ENCODE measurements at regions not wholly inside any gene's neighbourhood (a gene's known extent, or its start where the extent isn't known, plus 50 kb on each side); places are given as distances from the start of the nearest gene placed in this dataset.

GRCh38 chr15:38707802-38708671 is 143.4 kb upstream of the RASGRP1 start:
- Mint-ChIP-seq H3K27ac (no peak overlapping the region), H3K4me3 (no peak overlapping the region), H3K27me3 (no peaks in the 10 kb centered on the region), H3K36me3 (ENCODE audit: low read depth) (no peaks in the 10 kb centered on the region), H3K4me1 (ENCODE audit: low read depth) (peaks cover 14% of the 10 kb centered on the region), H3K9me3 (no peaks in the 10 kb centered on the region)
- DNase-seq: no peak

DNA sequence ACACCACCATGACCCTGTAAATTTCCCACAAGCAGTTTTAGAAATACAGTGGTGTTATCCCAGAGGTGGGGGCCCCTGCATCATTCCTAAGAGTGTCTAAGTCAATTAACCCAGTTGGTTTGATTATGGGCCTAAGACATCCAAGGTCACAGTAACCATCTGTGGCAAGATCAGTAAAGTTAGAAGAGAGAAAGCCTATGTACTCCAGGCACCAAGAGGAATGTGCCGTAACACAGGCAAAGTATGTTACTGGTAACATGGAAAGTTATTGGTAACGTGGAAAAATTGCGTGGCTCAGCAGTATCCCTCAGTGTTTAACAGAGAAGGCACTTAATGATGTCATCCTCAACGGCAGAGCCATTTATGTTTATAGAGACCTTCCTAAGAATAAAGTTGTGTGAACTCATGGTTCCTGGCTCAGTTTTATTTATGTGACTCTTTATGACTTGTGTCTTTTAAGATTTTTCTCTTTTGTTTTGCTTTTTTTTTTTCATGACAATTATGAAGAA is 144.1 kb upstream of the RASGRP1 start:
- Mint-ChIP-seq H3K4me1 (ENCODE audit: low read depth) (peaks cover 14% of the 10 kb centered on the region), H3K27ac (no peak overlapping the region), H3K4me3 (no peak overlapping the region), H3K36me3 (ENCODE audit: low read depth) (no peaks in the 10 kb centered on the region), H3K9me3 (no peaks in the 10 kb centered on the region), H3K27me3 (no peaks in the 10 kb centered on the region)
- no peak for DNase-seq

- H3K27me3 Mint-ChIP-seq: no peaks in the 10 kb centered on the region
- H3K4me1 Mint-ChIP-seq (ENCODE audit: low read depth): peaks cover 13% of the 10 kb centered on the region
- no peak overlapping the region for H3K4me3 Mint-ChIP-seq
- no peaks in the 10 kb centered on the region for H3K9me3 Mint-ChIP-seq
- DNase-seq: no peak
- no peaks in the 10 kb centered on the region for H3K36me3 Mint-ChIP-seq (ENCODE audit: low read depth)
- H3K27ac Mint-ChIP-seq: no peak overlapping the region
Measured at GRCh38 chr15:38709196-38709595, 144.6 kb upstream of the RASGRP1 start.

DNA sequence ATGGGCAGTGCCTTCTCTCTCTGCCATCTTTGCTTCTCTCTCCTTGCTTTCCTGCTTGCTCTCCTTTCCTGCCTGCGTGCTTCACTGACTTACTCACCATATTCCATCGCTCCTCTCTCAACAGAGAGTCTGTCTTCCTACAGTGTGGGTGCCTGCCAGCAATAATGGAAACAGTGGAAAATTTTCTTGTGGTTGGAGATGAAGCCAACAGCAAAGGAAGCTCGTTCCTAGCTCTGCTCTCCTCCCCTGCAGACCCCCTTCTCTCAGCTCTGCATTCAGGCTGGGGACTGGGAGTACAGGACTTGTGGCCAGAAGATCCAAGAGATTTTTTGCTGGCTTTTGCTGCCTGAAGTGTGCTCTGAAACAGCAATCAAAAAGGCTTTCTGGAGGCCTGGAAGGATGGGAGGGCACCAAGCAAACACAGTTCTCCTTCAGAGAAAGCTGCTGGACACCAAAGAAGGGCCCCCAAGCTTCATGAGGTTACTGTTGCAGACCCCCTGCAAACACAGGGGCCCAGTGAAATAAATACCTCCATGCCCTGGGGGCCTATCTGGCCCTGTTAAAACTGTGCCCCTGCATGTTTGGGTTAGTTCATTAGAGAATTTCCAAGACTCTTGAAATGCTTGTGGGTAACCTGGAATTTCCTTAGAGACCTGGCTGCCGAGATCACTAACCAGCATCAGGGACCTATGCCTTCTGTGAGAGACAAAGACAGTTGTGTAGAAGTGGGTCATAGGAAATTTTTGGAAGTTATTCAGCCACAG is 149.9 kb upstream of the RASGRP1 start:
- no peak for DNase-seq
- no peak overlapping the region for H3K27ac Mint-ChIP-seq
- H3K4me3 Mint-ChIP-seq: no peak overlapping the region

DNA sequence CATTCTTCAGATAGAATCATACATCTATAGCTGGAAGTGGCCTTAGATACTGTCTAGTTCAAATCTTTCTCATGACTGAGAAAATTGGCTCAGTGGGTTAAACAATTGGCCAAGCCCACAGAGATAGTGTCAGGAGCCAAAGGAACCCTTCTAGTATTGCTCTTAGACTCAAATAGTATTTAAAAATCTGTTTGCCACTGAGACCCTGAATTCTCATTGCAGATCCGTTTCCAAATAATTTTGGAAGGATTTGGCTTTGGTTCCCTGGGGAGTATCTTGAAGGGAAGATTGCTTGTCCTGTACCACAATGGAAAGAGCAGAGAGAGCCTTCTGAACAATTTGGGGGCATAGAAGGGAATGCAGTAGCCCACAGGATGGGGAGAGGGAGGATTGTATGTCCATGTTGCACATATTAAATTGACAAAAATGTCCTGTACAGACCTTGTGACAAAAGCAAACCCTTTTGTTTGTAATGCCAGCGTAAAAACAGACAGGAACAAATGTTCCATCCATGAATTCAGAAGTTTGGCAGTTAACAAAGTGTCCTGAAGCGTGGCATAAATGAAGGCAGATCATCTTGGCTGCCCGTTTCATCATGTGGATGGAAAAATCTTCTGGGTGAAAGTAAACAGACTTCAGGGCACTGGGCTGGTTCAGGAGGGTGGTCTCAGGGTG is 156.4 kb upstream of the RASGRP1 start:
- H3K27me3 Mint-ChIP-seq: no peaks in the 10 kb centered on the region
- DNase-seq: no peak
- no peak overlapping the region for H3K4me3 Mint-ChIP-seq
- H3K27ac Mint-ChIP-seq: no peak overlapping the region
- H3K4me1 Mint-ChIP-seq (ENCODE audit: low read depth): no peaks in the 10 kb centered on the region
- H3K9me3 Mint-ChIP-seq: no peaks in the 10 kb centered on the region
- no peaks in the 10 kb centered on the region for H3K36me3 Mint-ChIP-seq (ENCODE audit: low read depth)

More for the DNA sequence above, 149.9 kb upstream of the RASGRP1 start:
- H3K4me1 Mint-ChIP-seq (ENCODE audit: low read depth): no peaks in the 10 kb centered on the region
- no peaks in the 10 kb centered on the region for H3K27me3 Mint-ChIP-seq
- H3K36me3 Mint-ChIP-seq (ENCODE audit: low read depth): no peaks in the 10 kb centered on the region
- no peaks in the 10 kb centered on the region for H3K9me3 Mint-ChIP-seq

DNA sequence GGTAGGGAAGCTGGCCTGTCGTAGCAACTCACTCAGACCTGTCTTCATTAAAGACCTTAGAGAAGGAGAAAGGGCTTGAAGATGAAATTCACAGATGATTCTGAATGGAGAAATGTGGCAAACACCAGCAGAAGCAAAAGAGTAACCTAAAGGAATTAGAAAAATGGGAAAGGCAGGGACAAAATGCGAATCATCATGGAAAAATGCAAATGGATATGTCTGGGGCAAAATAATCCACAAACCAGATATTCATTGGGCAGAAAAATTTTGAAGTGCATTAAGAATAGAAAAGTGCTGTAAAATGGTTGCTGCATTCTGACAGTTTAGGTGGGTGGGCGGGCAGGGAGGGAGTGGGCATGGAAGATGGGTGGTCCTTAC is 156.9 kb upstream of the RASGRP1 start:
- H3K36me3 Mint-ChIP-seq (ENCODE audit: low read depth): no peaks in the 10 kb centered on the region
- H3K9me3 Mint-ChIP-seq: no peaks in the 10 kb centered on the region
- no peaks in the 10 kb centered on the region for H3K4me1 Mint-ChIP-seq (ENCODE audit: low read depth)
- no peak for DNase-seq
- no peak overlapping the region for H3K27ac Mint-ChIP-seq
- H3K4me3 Mint-ChIP-seq: no peak overlapping the region
- no peaks in the 10 kb centered on the region for H3K27me3 Mint-ChIP-seq

- no peak overlapping the region for H3K27ac Mint-ChIP-seq
- no peaks in the 10 kb centered on the region for H3K27me3 Mint-ChIP-seq
- no peaks in the 10 kb centered on the region for H3K36me3 Mint-ChIP-seq (ENCODE audit: low read depth)
- H3K9me3 Mint-ChIP-seq: no peaks in the 10 kb centered on the region
- H3K4me3 Mint-ChIP-seq: no peak overlapping the region
- H3K4me1 Mint-ChIP-seq (ENCODE audit: low read depth): no peaks in the 10 kb centered on the region
- no peak for DNase-seq
Measured at GRCh38 chr15:38722236-38722635, 157.6 kb upstream of the RASGRP1 start.

DNA sequence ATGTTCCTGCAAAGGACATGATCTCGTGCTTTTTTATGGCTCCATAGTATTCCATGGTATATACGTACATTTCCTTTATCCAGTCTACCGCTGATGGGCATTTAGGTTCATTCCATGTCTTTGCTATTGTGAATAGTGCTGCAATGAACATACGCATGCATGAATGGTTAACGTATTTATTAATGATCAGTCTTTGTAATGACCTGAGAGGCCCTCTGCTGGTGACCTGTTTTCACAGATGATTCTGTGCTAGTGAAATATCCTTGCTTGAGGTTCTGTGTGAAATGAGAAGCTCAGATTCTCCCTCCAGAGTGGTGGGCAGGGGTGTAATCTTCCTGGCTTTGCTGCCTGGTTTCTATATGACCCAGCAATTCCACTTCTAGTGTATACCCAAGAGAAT is 160.2 kb upstream of the RASGRP1 start:
- DNase-seq: no peak
- Mint-ChIP-seq H3K4me1 (ENCODE audit: low read depth) (no peaks in the 10 kb centered on the region), H3K27me3 (no peaks in the 10 kb centered on the region), H3K9me3 (no peaks in the 10 kb centered on the region), H3K4me3 (no peak overlapping the region), H3K27ac (no peak overlapping the region), H3K36me3 (ENCODE audit: low read depth) (no peaks in the 10 kb centered on the region)

DNA sequence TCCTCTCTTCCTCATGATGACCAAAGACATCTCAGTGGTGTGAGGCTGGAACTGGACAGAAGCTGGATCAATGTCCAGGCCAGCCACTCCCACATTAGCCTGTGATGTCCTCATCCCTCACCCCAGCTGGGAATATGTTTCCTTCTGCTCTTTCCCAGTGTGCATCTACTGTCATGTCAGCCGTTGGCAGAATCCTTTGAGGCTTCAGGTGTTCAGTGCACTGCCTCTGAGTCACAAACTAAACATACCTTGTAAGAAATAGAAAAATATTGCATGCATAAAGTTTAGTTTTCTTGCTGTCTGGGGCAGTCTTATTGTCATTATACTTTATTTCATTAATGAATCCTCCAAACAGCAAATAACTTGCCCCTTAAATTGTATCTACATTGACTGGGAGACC is 161.6 kb upstream of the RASGRP1 start:
- Mint-ChIP-seq H3K36me3 (ENCODE audit: low read depth) (no peaks in the 10 kb centered on the region), H3K27ac (no peak overlapping the region)

DNA sequence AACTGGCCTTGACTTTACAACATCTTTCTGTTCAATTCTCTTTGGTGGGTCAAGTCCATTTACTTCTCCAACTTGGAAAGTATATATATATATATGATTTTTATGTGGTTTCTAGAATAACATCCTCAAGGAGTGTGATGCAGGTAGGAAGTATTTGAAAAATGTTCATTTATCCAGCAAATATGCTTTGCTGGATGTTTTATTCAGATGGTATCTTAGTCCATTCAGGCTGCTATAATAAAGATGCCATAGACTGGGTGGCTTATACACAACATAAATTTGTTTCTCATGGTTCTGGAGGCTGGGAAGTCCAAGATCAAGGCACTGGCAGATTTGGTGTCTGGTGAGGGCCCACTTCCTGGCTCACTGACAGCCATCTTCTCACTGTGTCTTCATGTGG is 168.7 kb upstream of the RASGRP1 start:
- Mint-ChIP-seq H3K9me3 (peaks cover 7% of the 10 kb centered on the region), H3K27me3 (peaks cover 14% of the 10 kb centered on the region), H3K36me3 (ENCODE audit: low read depth) (no peaks in the 10 kb centered on the region), H3K4me1 (ENCODE audit: low read depth) (no peaks in the 10 kb centered on the region), H3K4me3 (no peak overlapping the region), H3K27ac (no peak overlapping the region)
- DNase-seq: no peak

More for the DNA sequence above, 161.6 kb upstream of the RASGRP1 start:
- H3K9me3 Mint-ChIP-seq: no peaks in the 10 kb centered on the region
- H3K27me3 Mint-ChIP-seq: peaks cover 4% of the 10 kb centered on the region
- DNase-seq: no peak
- no peak overlapping the region for H3K4me3 Mint-ChIP-seq
- H3K4me1 Mint-ChIP-seq (ENCODE audit: low read depth): no peaks in the 10 kb centered on the region

DNA sequence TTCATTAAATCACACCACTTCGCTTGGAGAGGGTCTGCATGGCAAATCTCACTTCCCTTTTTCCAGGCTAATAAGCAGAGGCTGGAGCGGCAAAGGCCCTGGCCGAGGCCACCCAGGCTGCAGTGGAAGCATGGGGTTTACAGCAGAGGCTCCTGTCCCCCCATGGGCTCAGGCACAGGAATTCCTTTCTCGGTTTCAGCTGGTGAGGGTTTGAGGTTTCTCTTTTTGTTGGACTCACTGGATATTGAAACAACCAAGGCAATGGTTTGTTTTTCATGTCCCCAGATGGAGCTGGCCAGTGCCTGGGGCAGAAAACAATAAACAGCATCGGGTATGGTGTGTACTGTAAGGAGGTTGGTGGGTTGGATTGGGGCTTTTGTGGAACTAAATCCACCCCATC is 175.6 kb upstream of the RASGRP1 start:
- H3K27me3 Mint-ChIP-seq: peaks cover 14% of the 10 kb centered on the region
- no peak overlapping the region for H3K27ac Mint-ChIP-seq
- H3K9me3 Mint-ChIP-seq: no peaks in the 10 kb centered on the region
- no peak for DNase-seq
- no peaks in the 10 kb centered on the region for H3K4me1 Mint-ChIP-seq (ENCODE audit: low read depth)
- no peak overlapping the region for H3K4me3 Mint-ChIP-seq
- H3K36me3 Mint-ChIP-seq (ENCODE audit: low read depth): no peaks in the 10 kb centered on the region

- no peaks in the 10 kb centered on the region for H3K36me3 Mint-ChIP-seq (ENCODE audit: low read depth)
- peaks cover 5% of the 10 kb centered on the region for H3K27me3 Mint-ChIP-seq
- no peak for DNase-seq
- no peak overlapping the region for H3K27ac Mint-ChIP-seq
- H3K4me1 Mint-ChIP-seq (ENCODE audit: low read depth): no peaks in the 10 kb centered on the region
- no peak overlapping the region for H3K4me3 Mint-ChIP-seq
- H3K9me3 Mint-ChIP-seq: no peaks in the 10 kb centered on the region
Measured at GRCh38 chr15:38743147-38743546, 178.5 kb upstream of the RASGRP1 start.

GRCh38 chr15:38745126-38745525 is 180.5 kb upstream of the RASGRP1 start:
- Mint-ChIP-seq H3K9me3 (no peaks in the 10 kb centered on the region), H3K4me1 (ENCODE audit: low read depth) (no peaks in the 10 kb centered on the region), H3K27me3 (no peaks in the 10 kb centered on the region), H3K27ac (no peak overlapping the region), H3K4me3 (no peak overlapping the region), H3K36me3 (ENCODE audit: low read depth) (no peaks in the 10 kb centered on the region)
- no peak for DNase-seq

DNA sequence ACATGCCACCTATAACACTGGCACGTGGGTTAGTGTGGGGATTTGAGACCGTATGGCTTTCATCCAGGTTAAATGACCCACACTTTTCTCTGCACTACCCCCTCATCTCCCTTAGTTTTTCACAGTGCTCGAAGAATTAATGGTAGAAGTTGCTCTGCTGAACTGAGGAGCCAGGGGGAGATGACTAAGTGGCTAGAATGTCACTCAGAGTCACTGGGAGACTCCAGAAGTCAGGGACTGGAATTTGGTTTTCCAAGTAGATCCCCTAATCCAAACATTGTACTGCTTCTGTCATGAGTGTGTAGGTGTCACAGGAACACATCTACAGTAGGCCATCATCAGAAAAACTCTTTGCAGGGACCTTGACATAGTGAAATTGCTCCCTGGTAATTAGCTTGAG is 181.0 kb upstream of the RASGRP1 start:
- Mint-ChIP-seq H3K27ac (no peak overlapping the region), H3K36me3 (ENCODE audit: low read depth) (no peaks in the 10 kb centered on the region), H3K9me3 (no peaks in the 10 kb centered on the region), H3K4me1 (ENCODE audit: low read depth) (no peaks in the 10 kb centered on the region), H3K4me3 (no peak overlapping the region), H3K27me3 (no peaks in the 10 kb centered on the region)
- DNase-seq: no peak
